NCI-H1436 treated with DMSO at 0.1 percent for 48 hours (cell line): ENCODE measurements at regions not wholly inside any gene's neighbourhood (a gene's known extent, or its start where the extent isn't known, plus 50 kb on each side); places are given as distances from the start of the nearest gene placed in this dataset.

Experiments
- DNase-seq: peaks from one replicate; lab custom pipeline; 2025; lab: John Stamatoyannopoulos, UW

DNA sequence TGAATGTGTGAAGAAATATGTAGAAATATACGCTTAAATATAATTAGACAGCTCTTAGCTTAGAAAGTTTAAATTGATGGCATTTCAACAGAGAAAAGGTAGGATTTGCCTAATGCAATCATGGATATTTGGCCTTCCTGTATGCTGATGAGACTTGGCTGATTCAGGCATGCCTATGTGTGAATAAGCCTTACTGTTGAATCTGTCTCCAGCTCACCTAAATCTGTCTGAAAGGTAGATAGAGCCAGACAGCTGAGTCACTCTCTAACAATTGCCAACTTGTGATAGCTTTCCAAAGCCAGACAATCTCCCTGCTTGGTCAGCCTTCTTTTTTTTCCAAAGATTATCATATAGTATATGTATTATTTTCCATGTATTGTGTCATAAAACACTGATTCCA is 92.8 kb upstream of the FLRT2 start:
- DNase-seq = no peak

DNA sequence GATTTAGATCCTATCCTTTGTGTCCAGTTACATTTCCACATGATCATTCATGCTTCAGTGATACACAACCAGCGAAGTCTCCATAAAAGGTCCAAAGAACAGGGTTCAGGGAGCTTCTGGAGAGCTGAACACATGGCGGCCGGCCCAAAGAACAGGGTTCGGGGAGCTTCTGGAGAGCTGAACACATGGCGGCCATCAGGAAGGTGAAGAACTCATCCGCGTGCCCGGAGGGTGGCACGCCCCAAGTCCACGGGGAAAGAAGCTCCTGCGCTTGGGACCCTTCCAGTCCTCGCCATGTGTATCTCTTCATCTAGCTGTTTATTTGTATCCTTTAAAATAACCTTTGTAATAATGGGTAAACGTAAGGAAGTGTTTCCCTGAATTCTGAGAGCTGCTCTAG is 91.9 kb upstream of the FLRT2 start:
- DNase-seq = no peak

DNA sequence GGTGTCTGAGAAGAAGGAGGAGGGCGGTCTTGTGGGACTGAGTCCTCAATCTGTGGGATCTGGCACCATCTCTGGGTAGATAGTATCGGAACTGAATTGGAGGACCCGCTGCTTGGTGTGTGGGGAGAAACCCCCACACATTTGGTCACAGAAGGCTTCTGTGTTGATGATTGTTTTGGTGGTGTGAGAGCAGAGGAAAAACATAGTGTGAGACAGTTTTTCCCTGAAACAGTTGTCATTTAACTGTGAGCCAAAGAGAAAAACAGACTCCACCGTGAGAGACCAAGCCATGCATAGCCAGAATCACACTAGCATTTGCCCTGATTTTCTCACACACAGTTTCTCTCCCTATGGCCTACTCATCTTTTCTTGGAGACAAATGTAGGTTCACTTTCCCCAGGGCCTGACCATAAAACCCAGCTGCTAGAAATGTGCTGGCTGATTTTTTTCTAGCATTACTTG is 91.4 kb upstream of the FLRT2 start:
- no peak for DNase-seq

DNA sequence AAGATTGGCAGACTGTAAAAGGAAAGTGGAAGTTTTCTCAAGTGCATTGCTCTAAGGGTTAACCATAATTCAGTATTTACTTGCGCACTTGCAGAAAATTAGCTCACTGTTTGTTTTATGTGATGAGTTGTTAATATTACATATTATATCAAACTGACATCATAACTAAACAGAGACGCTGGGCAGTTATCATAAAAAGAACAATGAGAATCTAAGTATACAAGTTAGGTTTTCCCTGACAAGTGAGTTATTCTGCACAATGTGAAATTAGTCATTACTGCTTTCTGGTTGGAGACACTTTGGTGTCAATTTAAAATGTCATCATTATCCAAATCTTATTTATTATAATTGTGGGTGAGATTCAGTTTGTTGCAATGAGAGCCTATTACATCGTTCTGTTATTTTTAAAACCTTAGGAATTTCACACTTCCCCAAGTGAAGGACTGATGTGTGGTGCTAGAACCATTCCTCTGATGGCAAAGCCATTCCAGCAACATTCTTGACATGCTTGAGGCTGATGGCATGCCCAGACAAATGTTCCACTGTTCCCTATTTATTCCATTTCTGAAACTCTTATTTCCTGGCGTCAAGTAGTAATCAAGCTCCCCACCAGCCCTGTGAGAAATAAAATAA is 90.1 kb upstream of the FLRT2 start:
- no peak for DNase-seq

DNA sequence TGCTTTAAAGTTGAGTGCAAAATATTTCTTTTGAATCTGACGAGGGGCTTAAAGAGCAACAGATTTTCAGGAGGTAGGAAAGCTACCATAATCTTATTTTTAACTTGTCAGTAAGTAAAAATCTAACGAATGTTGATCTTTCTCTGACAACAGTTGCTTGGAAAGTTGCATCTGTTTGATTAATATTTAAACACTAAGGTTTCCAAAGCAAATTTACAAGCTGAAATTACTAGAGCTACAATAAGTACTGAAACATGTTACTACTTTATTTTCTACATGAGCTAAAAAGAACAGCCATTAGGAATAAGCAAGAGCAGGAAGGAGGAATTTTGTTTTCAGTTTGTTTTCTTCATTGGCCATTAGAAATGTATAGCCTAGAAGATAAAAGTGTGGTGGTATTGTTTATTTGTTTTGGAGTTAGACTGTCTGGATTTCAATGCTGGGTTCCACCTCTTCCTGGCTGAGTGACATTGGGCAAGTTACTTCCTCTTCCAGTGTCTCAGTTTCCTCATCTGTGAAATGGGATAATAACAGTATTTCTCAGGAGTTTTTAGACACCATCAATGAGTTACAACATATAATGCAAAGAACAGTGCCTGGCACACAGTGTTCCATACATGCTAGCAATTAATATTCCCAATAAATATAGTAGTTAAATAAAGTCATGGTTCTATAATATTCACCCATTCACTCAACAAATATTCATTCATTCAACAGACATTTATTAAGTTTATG is 87.9 kb upstream of the FLRT2 start:
- DNase-seq = no peak

DNA sequence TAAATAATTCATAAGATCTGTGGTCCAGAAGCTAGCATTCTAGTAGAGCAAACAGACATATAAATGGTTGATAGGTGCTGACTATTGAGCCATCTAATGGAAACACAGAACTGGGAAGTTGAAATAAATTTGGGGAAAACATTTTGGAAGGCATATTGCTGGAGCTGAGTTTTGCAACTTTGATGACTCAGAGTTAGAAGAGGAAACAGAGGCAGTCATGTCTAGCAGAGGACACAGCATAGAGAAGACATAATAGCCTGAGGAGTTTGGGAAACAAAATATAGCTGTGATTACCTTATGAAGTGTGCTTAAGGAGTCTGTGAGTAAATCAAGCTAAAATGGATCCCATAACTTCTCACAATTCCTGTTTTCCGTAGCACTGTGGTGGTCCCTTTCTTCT is 86.9 kb upstream of the FLRT2 start:
- no peak for DNase-seq

DNA sequence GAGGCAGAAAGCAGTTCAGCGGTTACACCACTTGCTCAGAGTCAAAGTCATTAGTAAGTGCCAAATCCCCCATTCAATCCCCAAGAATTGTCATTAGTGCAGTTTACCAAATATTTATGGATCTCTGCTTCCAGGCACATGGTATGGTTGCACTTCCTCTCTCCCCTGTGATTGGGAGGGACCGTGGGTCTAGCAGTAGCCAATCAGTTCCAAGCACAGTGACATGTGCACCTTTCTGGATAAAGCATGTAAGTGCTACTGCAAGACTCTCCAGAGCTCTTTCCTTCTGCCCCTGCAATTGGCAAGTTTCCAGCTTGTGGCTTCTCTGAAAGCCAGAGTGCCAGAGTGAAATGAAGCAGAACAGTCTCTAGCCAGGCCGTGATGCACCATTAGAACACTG is 85.3 kb upstream of the FLRT2 start:
- DNase-seq = no peak

DNA sequence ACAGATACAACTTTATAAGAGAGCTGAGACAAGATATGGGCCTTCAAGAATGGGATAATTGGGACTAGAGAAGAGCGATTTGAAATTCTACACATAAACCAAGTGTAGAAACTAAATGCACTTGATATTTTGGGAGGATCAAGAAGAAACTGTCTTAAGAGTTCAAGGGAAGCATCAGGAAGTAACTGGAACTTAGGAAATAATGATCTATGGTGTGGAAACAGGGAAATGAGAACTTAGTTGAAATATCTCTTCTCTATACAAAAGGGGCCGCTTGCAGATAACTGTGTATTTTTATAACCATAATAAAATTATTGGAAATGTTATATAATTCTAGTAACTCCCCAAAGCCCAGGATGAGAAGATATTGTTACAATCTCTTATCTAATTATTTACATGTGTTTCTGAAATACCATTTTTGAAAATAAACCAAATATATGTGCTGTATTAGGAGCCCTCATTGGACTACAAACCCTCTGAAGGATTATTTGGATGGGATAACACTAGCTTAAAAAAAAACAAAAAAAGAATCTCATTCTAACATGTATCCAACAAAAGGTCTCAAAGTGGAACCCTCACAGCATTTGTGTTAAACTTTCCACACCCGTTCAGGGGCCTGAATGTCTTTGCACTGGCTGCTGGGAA is 84.7 kb upstream of the FLRT2 start:
- no peak for DNase-seq

DNA sequence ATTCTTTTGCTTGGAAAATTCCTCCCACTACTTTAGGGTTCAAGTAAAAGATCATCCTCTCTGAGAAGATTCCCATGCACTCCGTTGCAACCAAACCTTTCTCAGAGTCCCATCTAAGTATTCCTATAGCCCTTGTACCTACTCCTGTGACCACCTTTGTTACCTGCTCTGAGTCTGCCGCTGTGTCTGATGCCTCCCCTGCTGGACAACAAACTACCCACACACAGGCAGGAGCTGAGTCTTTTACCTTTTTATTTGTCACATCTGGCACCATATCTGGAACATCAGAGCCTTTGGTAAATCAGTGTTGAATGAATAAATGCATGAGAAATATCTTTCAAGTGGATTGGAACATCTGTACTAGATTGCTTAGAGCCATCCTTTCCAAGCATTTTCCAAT is 82.1 kb upstream of the FLRT2 start:
- no peak for DNase-seq

DNA sequence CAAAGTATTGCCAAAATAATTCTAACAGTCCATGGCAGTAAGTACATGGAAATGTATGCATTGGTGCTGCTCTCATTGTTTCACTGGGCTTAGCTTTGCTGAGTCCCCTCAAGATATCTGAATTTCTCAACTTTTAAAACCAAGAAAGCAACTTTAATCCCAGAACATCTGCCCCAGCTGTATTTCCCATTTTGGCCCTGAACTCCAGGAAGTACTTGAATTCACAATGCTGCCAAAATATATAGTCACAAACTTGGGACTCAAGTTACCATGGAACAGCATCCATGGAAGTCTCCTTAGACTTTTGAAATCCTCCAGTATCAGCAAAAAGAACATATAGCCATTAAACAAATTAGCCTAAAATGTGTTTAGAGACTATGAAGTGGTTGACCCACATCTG is 78.5 kb upstream of the FLRT2 start:
- no peak for DNase-seq

DNA sequence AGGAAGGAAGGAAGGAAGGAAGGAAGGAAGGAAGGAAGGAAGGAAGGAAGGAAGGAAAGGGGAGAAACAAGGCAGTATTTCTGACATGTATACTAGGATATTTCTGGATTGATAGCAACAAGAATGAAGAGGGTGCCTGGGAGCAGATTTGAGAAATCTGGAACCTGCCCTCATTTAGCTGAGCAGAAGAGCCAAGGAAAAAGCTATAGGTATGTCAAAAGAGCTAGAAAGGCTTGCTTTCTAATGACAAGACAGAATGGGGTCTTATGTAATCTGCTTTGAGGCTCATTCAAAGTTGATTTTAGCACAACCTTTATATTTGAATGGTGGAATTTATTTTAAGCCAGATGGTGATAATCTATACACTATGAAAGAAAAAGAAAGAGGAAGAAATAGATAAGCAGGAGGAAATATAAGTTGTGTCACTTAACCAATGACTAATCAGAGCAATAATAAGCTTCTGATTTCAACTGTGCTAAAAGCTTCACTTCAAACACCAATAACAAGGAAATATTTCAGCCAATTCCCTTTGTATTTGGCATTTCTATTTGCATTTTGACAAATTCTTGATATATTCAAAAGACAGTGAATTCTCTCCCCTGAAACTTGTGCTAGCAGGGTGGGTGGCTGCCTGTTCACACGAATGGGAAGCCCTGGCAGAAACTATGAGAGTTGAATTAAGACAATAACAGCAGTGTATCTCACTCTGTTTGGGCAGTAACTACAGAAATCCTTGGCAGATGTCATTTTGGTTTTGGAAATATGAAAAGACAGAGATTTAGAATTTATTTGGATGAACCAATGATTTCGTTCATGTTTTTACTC is 76.3 kb upstream of the FLRT2 start:
- DNase-seq = no peak

DNA sequence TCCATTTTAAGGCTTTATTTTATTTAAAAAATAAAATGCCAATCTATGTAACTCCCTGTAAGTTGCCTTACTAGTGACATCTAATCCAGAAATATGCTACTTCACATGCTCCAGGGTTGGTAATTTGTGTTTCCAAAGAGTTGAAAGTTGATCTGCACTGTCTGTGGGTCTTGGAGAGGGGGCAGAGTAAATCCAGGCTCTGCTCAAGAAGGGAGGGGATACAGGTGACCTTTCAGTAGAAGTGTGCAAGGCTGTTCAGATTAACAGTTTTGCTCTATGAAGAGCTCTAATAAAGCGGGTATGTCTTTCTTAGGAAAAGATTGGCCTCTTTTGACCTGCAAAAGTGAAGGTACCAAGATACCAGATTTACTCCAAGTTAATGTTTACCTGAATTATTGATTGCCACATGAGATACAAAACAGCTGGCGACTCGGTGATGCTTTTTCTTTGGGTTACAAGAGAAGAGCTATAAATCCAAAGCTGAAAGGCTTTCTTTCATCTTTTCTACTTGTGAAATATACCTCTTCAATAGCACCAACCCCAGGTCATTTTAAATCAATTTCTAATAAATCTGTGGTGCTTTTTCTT is 75.6 kb upstream of the FLRT2 start:
- DNase-seq = no peak

DNA sequence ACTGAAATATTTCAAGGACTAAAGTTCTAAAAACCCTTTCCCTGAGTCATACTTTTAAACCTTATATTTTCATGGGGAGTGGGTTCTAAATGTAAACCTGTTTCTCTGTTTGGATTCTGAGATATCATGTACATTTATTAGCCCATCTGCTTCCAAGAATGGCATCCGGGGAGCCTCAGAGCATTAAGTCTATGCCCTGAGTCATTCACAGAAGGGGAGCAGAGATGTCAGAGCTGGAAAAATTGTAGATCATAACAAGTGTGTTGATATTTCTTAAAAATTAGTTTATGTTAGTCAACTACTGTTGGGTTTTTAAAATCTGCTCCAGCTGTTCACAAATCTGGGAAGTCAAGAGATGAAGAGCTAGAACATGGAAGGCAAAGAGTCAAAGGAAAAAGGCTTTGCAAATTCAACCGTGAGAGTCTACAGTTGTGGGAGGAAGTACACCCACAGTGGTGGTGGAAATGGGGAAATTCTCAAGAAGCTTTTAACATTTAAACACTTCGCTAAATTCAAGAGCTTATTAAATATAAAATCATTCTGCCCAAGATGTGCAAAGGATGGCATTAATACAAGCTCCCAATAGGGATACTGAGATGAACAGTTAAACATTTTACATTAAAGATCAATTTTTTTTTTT is 70.5 kb upstream of the FLRT2 start:
- DNase-seq = no peak

DNA sequence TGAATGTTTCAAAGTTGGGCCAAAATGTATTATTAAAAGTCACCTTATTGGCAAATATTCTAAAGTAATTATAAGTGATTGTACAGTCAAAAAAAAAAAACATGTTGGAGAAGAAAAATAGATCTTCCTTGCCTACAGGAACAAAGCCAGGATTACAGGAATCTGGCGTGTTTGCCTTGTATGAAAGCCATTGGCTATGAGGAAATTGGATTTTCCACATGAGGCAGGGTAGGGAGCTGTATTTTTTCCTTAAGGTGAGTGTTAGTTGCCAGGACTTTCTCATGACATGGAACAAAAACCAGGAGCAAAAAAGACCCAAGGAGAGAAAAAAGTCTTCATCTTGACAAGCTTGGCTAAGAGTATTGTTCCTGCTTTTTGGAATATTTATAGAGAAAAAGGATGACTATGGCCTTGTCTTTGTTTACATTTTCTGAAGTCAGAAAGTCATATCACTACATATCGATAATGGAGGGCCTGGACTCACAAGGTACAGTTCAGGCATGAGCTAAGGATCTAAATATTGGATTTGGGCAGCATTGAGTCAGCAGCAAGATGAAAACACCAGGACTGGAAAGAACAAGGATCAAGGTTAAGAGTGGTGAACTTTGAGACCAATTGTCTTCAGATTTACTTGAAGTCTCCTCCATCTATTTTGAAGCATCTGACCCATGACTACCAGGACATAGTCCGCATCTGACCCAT is 68.4 kb upstream of the FLRT2 start:
- no peak for DNase-seq

DNA sequence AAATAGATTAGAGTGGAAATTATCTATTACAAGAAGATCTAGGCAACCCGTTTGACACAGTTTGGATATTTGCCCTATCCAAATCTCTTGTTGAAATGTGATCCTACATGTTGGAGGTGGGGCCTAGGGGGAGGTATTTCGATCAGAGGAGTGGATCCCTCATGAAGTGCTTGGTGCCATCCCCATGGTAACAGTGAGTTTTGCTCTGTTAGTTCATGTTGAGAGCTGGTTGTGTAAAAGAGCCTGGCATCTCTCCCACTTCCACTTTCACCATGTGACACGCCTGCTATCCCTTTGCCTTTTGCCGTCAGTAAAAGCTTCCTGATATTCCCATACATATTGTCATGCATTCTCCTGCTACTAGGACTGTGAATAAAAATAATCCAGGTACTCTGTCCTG is 66.4 kb upstream of the FLRT2 start:
- no peak for DNase-seq

DNA sequence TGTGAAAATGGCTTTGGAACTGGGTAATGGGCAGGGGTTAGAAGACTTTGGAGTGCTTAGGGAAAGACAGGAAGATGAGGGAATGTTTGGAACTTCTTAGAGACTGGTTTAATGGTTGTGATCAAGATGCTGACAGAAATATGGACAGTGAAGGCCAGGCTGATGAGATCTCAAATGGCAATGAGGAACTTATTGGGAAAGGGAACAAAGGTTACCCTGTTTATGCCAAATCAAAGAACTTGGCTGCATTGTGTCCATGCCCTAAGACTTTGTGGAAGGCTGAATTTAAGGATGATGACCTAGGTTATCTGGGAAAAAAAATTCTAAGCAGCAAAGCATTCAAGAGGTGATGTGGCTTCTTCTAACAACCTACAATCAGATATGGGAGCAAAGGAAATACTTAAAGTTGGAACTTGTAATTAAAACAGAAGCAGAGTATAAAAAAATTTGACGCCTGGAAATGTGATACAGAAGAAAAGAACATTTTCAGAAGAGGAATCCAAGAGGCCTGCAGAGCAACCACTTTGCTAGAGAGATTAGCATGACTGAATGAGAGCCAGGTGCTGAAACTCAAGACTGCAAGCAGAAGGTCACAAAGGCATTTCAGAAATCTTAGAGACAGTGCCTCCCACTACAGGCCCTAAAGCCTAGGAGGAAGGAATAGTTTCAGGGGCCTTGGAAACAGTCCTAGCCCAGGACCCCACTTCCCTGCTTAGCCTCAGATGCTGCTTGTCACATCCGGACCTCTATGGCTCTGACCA is 65.6 kb upstream of the FLRT2 start:
- no peak for DNase-seq

DNA sequence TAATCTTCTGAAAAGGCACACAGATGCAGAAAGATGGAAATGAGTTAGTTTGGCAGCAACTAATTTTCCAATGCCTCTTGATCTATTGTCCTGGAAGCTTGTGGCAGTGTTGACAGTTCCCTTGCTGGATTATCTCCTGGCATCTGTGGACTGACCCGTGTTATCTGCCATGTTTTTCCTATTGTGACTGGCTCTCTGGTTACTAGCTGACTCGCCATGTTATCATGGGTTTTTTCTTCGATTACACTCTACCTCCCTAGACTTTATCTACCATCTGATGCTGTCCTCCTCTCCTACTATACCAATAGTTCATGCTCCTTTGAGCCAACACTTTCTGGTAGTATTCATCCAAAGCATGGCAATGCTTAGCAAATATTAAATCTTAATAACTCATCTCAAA is 63.3 kb upstream of the FLRT2 start:
- no peak for DNase-seq

DNA sequence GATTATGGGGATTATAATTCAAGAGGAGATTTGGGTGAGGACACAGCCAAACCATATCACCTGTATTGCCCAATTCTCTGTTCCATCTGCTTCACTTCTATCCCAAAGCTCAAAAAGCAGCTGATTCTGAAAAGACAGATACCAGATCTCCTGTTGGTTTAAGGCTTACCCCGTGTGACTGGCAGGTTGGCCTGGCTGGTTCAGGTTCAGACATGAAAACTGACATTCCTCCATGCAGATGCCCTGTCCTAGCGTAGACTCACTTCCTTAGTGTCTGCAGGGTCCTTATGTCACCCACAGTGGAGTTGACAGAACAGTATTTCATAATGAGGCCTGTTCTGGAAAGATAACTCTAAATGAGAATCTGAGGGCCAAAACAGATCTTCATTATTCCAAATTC is 61.1 kb upstream of the FLRT2 start:
- DNase-seq = no peak

DNA sequence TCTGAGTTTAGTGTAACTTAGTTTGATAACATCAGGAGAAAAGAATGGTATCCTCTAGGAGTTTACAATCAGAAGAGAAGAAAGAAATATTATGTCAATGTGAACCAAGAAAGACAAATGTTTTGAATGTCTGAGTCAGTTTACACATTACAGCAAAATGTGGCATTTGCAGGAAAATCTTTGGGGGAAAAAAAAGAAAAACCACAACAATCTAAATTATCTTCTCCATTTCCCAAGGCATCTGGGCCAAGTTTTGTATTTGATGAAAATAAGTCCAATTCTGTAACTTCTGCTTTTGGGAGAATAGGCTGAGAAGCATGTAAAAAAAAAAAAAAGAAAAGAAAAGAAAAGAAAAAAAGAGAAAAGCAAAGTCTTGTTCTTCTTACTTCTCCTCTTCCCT is 58.8 kb upstream of the FLRT2 start:
- DNase-seq = no peak

DNA sequence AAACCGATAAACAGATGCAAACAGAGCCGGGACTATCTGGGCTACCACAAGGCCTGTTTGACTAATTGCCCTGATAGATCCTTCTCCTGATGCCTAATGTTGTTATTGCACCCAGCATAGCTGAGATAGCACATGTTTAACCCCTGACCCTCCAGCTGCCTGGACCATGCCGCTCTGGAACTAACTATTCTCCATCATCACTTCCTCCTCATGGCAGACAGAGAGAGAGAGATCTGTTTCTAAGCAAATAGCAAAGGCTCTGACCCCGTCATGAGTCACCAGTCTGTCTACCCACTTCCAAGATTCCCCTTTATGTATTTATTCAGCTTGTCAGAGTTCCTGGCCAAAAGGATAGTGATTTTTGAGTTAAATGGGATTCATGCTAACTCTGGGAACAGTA is 58.2 kb upstream of the FLRT2 start:
- no peak for DNase-seq
